Smooth muscle cell (in vitro differentiated cells): ENCODE measurements at regions not wholly inside any gene's neighbourhood (a gene's known extent, or its start where the extent isn't known, plus 50 kb on each side); places are given as distances from the start of the nearest gene placed in this dataset.

Source experiments
- DNase-seq: peaks from one replicate; lab custom pipeline; 2025; ENCODE audit not compliant: unreplicated experiment; lab: John Stamatoyannopoulos, UW
- H2AFZ ChIP-seq: fragments of 200-600 bp; sonication (generic); 2 replicates; pipeline ENCODE4 v1.6.0; 2016; ENCODE audit warnings: antibody characterized with exemption, low read depth, mild to moderate bottlenecking
- H3F3A ChIP-seq: fragments of 200-600 bp; sonication (generic); 2 replicates; pipeline ENCODE4 v1.6.0; 2017; ENCODE audit warnings: antibody characterized with exemption, low read depth
- H3K27ac ChIP-seq: fragments of 200-600 bp; sonication (generic); 2 replicates; pipeline ENCODE4 v1.5.1; 2016; ENCODE audit warnings: low read depth, mild to moderate bottlenecking
- H3K27me3 ChIP-seq: fragments of 200-600 bp; sonication (generic); 2 replicates; pipeline ENCODE4 v1.6.1; 2016; ENCODE audit warnings: low read depth, mild to moderate bottlenecking
- H3K36me3 ChIP-seq: fragments of 200-600 bp; sonication (generic); 2 replicates; pipeline ENCODE4 v1.5.1; 2016; ENCODE audit warnings: low read depth
- H3K4me1 ChIP-seq: fragments of 200-600 bp; sonication (generic); 2 replicates; pipeline ENCODE4 v1.5.1; 2016; ENCODE audit warnings: low read depth
- H3K4me2 ChIP-seq: fragments of 200-600 bp; sonication (generic); 2 replicates; pipeline ENCODE4 v1.6.0; 2016; ENCODE audit warnings: mild to moderate bottlenecking
- H3K4me3 ChIP-seq: fragments of 200-600 bp; sonication (generic); 2 replicates; pipeline ENCODE4 v1.5.1; 2016; ENCODE audit warnings: mild to moderate bottlenecking
- H3K79me2 ChIP-seq: fragments of 200-600 bp; sonication (generic); 2 replicates; pipeline ENCODE4 v1.6.0; 2016; ENCODE audit warnings: low read depth, mild to moderate bottlenecking
- H3K9ac ChIP-seq: fragments of 200-600 bp; sonication (generic); 2 replicates; pipeline ENCODE4 v1.6.0; 2016; ENCODE audit warnings: low read depth
- H3K9me3 ChIP-seq: fragments of 200-600 bp; sonication (generic); replicated peaks from 2 replicates; pipeline ENCODE4 v1.5.1; 2016; ENCODE audit warnings: low read depth
- H4K20me1 ChIP-seq: fragments of 200-600 bp; sonication (generic); 2 replicates; pipeline ENCODE4 v1.6.0; 2016; ENCODE audit warnings: low read depth
- WGBS: methylation state at CpG from one replicate; pipeline ENCODE4 v1.1.7; 2016; ENCODE audit warnings: low lambda C conversion rate; 5-methylcytosine and 5-hydroxymethylcytosine counted together
- TF ChIP-seq, protein P1 (sequence below): fragments of 200-600 bp; sonication (generic); IDR thresholded peaks from 2 replicates; pipeline ENCODE4 v1.5.1; 2017; ENCODE audit warnings: borderline replicate concordance, mild to moderate bottlenecking, antibody characterized with exemption; ENCODE audit not compliant: insufficient read depth, poor library complexity, severe bottlenecking

DNA sequence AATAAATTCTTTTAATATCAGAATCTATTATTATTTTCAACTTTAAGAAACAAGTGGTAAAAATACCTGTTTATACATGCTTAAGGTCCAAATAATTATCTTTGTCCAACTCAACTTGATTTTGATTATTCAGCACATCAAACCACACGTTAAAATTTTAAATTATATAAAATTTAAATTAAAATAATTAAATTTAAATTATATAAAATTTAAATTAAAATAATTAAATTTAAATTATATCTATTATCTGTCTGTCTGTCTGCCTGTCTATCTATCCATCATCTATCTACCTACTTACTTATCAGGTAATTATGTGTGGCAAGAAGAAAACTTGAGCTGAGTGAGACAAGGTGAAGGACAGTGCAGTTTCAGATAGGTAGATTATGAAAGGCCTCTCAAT, 605.3 kb upstream of the RIOK2 start:
- no peaks in the 10 kb centered on the region for H3K79me2 ChIP-seq
- H3K4me3 ChIP-seq: no peak overlapping the region
- H3K9ac ChIP-seq: no peak overlapping the region
- TF ChIP-seq, protein P1, sequence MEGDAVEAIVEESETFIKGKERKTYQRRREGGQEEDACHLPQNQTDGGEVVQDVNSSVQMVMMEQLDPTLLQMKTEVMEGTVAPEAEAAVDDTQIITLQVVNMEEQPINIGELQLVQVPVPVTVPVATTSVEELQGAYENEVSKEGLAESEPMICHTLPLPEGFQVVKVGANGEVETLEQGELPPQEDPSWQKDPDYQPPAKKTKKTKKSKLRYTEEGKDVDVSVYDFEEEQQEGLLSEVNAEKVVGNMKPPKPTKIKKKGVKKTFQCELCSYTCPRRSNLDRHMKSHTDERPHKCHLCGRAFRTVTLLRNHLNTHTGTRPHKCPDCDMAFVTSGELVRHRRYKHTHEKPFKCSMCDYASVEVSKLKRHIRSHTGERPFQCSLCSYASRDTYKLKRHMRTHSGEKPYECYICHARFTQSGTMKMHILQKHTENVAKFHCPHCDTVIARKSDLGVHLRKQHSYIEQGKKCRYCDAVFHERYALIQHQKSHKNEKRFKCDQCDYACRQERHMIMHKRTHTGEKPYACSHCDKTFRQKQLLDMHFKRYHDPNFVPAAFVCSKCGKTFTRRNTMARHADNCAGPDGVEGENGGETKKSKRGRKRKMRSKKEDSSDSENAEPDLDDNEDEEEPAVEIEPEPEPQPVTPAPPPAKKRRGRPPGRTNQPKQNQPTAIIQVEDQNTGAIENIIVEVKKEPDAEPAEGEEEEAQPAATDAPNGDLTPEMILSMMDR: no peak
- no peaks in the 10 kb centered on the region for H3K36me3 ChIP-seq
- H3K9me3 ChIP-seq: no peaks in the 10 kb centered on the region
- H3K27me3 ChIP-seq: no peaks in the 10 kb centered on the region
- no peak overlapping the region for H3K4me2 ChIP-seq
- H3K4me1 ChIP-seq: no peaks in the 10 kb centered on the region
- H3K27ac ChIP-seq: no peak overlapping the region
- no peaks in the 10 kb centered on the region for H4K20me1 ChIP-seq
- DNase-seq: no peak
- no peak overlapping the region for H2AFZ ChIP-seq
- 81% methylated on average over 1 of the region's 1 CpG for WGBS
- H3F3A ChIP-seq: no peaks in the 10 kb centered on the region

DNA sequence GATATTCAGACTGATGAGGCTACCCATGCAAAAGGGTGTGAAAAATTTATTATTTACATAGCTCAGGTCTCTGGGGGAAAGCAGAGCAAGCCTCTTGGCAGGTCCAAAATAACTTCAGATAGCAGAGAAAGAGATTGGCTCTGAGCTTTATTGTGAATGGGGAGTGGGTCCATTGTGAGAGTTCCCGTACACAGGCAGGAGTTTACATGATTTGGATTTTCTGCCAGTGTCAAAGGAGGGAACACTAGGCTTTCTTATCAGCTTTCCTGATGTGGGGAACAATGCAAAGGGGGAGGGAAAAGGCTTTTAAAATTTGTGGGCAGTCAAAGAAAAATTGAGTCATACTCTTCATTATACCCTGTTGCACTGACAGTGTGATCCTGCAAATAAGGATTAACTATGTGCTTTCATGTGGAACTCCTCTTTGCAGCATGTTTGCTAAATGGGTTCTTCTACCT, 615.0 kb upstream of the RIOK2 start:
- Histone ChIP-seq H3K9ac (no peak overlapping the region), H3K4me1 (peaks cover 4% of the 10 kb centered on the region), H3K27me3 (no peaks in the 10 kb centered on the region), H3K4me2 (no peak overlapping the region), H3K9me3 (no peaks in the 10 kb centered on the region), H2AFZ (no peak overlapping the region), H3K79me2 (no peaks in the 10 kb centered on the region), H3K4me3 (no peak overlapping the region), H3F3A (no peaks in the 10 kb centered on the region), H4K20me1 (no peaks in the 10 kb centered on the region), H3K36me3 (no peaks in the 10 kb centered on the region), H3K27ac (no peak overlapping the region)
- TF ChIP-seq, protein P1: no peak
- WGBS: 78% methylated on average over 1 of the region's 1 CpG
- no peak for DNase-seq

DNA sequence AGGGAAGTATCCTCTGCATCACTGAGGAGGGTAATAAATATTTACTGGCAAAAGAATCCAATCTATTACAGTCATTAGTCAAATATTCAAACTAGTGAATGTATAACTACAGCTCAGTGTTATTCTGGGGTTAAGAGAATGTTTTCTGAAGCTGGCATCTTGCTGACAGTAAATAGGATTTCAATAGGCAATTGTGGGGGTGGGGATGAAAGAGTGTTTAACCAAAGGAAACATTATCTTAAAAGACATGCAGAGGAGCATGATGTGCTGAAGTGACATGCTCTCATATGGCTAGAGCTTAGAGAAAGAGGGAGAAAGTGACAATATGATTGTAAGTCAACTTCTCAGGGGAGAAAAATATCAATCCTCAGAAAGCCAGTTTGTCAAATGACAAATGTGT, 618.4 kb upstream of the RIOK2 start:
- no peaks in the 10 kb centered on the region for H3K27me3 ChIP-seq
- H3K27ac ChIP-seq: no peak overlapping the region
- H3K36me3 ChIP-seq: no peaks in the 10 kb centered on the region
- H3K4me2 ChIP-seq: no peak overlapping the region
- no peak overlapping the region for H3K9ac ChIP-seq
- peaks cover 4% of the 10 kb centered on the region for H3K4me1 ChIP-seq
- peaks cover 6% of the 10 kb centered on the region for H3K9me3 ChIP-seq
- TF ChIP-seq, protein P1: no peak
- no peaks in the 10 kb centered on the region for H3K79me2 ChIP-seq
- DNase-seq: no peak
- no peak overlapping the region for H3K4me3 ChIP-seq
- H4K20me1 ChIP-seq: no peaks in the 10 kb centered on the region
- no peak overlapping the region for H2AFZ ChIP-seq
- H3F3A ChIP-seq: no peaks in the 10 kb centered on the region

DNA sequence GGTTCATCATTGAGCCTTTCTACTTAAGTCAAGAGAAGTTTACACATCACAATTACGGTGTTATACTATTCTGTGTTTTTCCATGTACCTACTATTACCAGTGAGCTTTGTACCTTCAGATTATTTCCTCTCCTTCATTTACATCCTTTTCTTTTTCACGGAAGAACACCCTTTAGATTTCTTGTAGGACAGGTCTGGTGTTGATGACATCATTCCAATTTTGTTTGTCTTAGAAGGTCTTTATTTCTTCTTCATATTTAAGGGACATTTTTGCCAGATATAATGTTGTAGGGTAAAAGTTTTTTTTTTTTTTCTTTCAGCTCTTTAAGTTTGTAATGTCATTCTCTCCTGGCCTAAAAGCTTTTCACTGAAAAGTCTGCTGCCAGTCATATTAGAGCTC, 637.1 kb upstream of the RIOK2 start:
- Histone ChIP-seq H3F3A (no peaks in the 10 kb centered on the region), H3K27me3 (no peaks in the 10 kb centered on the region), H3K4me3 (no peak overlapping the region), H3K4me1 (no peaks in the 10 kb centered on the region), H3K4me2 (no peak overlapping the region), H3K36me3 (no peaks in the 10 kb centered on the region), H3K9ac (no peak overlapping the region), H2AFZ (no peak overlapping the region), H3K27ac (no peak overlapping the region), H3K9me3 (no peaks in the 10 kb centered on the region), H4K20me1 (no peaks in the 10 kb centered on the region), H3K79me2 (no peaks in the 10 kb centered on the region)
- 88% methylated on average over 2 of the region's 2 CpGs for WGBS
- DNase-seq: no peak
- TF ChIP-seq, protein P1: no peak
